SK-N-SH (cell line): ENCODE measurements at regions not wholly inside any gene's neighbourhood (a gene's known extent, or its start where the extent isn't known, plus 50 kb on each side); places are given as distances from the start of the nearest gene placed in this dataset.

ENCODE experiments used
- CTCF ChIA-PET: fragments of 300-600, 350-600 bp; formaldehyde crosslinking; extraction: SDS; loops from one replicate; lab custom pipeline; 2021; lab: Yijun Ruan, JAX
- POLR2A ChIA-PET: fragments of 350-600 bp; sonication (Branson Sonifier 250); formaldehyde crosslinking; extraction: SDS; loops from one replicate; lab custom pipeline; 2020; ENCODE audit warnings: antibody characterized with exemption, inconsistent platforms; lab: Yijun Ruan, JAX
- DNase-seq: peaks from one replicate; pipeline ENCODE4 v3.0.0; 2012
- H2AFZ ChIP-seq: fragments of 200-600 bp; sonication (generic); 2 replicates; pipeline ENCODE4 v1.8.1; 2016; ENCODE audit warnings: antibody characterized with exemption, mild to moderate bottlenecking, low read depth
- H3F3A ChIP-seq: fragments of 200-600 bp; sonication (generic); replicated peaks from 2 replicates; pipeline ENCODE3; 2016; ENCODE audit warnings: antibody characterized with exemption, mild to moderate bottlenecking; ENCODE audit not compliant: insufficient read depth
- H3K27ac ChIP-seq, 2 experiments: fragments of 200-500 bp in 1 of 2; fragments of 200-600 bp in 1 of 2; sonication (Bioruptor generic) in 1 of 2; sonication (generic), shearing (Covaris generic) in 1 of 2; 2 replicates each; pipeline versions ENCODE4 v1.5.1 to v1.6.1; 2014 to 2016; ENCODE audit warnings: low read depth in 2 of 2, inconsistent platforms in 1 of 2, low read length in 1 of 2, mild to moderate bottlenecking in 1 of 2, mixed read lengths in 1 of 2
- H3K27me3 ChIP-seq: fragments of 200-600 bp; sonication (generic), shearing (Covaris generic); 2 replicates; pipeline ENCODE4 v1.6.1; 2016; ENCODE audit warnings: mixed run types; ENCODE audit not compliant: insufficient read depth
- H3K36me3 ChIP-seq, 2 experiments: fragments of 200-500 bp in 1 of 2; fragments of 200-600 bp in 1 of 2; sonication (Bioruptor generic) in 1 of 2; sonication (generic) in 1 of 2; replicated peaks in 1 of 2; 2 replicates each; pipeline versions ENCODE3 to v1.5.1; 2014 to 2016; ENCODE audit warnings: low read length in 1 of 2, mild to moderate bottlenecking in 1 of 2; ENCODE audit not compliant: insufficient read depth in 2 of 2, control insufficient read depth in 1 of 2
- H3K4me1 ChIP-seq, 2 experiments: fragments of 200-500 bp in 1 of 2; fragments of 200-600 bp in 1 of 2; sonication (Bioruptor generic) in 1 of 2; sonication (generic), shearing (Covaris generic) in 1 of 2; 2 replicates each; pipeline versions ENCODE4 v1.5.1 to v1.6.1; 2014 to 2016; ENCODE audit warnings: low read depth in 1 of 2, low read length in 1 of 2, mixed run types in 1 of 2; ENCODE audit not compliant: insufficient read depth in 2 of 2, control insufficient read depth in 1 of 2
- H3K4me2 ChIP-seq: fragments of 200-600 bp; sonication (generic), shearing (Covaris generic); 2 replicates; pipeline ENCODE4 v1.6.1; 2017; ENCODE audit warnings: mixed run types
- H3K4me3 ChIP-seq, 2 experiments: fragments of 200-500 bp in 1 of 2; fragments of 200-600 bp in 1 of 2; sonication (Bioruptor generic) in 1 of 2; sonication (generic), shearing (Covaris generic) in 1 of 2; 2 replicates each; pipeline versions ENCODE4 v1.5.1 to v1.8.1; 2014 to 2016; ENCODE audit warnings: low read depth in 2 of 2, inconsistent platforms in 1 of 2, low read length in 1 of 2, mild to moderate bottlenecking in 1 of 2, mixed read lengths in 1 of 2, moderate library complexity in 1 of 2
- H3K79me2 ChIP-seq: fragments of 200-600 bp; sonication (generic); 2 replicates; pipeline ENCODE4 v1.8.1; 2017; ENCODE audit warnings: mild to moderate bottlenecking; ENCODE audit not compliant: insufficient read depth
- H3K9ac ChIP-seq: fragments of 200-600 bp; sonication (generic); 2 replicates; pipeline ENCODE4 v1.6.1; 2017; ENCODE audit warnings: mixed run types
- H3K9me2 ChIP-seq: fragments of 200-600 bp; sonication (generic); 2 replicates; pipeline ENCODE4 v1.6.1; 2017; ENCODE audit warnings: mixed run types
- H3K9me3 ChIP-seq: fragments of 200-600 bp; sonication (generic); 2 replicates; pipeline ENCODE4 v1.6.1; 2017; ENCODE audit warnings: mixed run types, mild to moderate bottlenecking, moderate library complexity
- H4K20me1 ChIP-seq: fragments of 200-600 bp; sonication (generic); 2 replicates; pipeline ENCODE4 v1.6.1; 2017; ENCODE audit warnings: mild to moderate bottlenecking, mixed run types; ENCODE audit not compliant: insufficient read depth
- ELF1 ChIP-seq: IDR thresholded peaks from 2 replicates; pipeline ENCODE4 v1.4.0; 2012
- EP300 ChIP-seq, 2 experiments: IDR thresholded peaks; 2 replicates each; pipeline versions ENCODE4 v1.4.0 to v1.6.1; 2012; ENCODE audit warnings: borderline replicate concordance in 1 of 2, low read depth in 1 of 2, low read length in 1 of 2
- FOXJ3 ChIP-seq: sonication (generic); formaldehyde crosslinking; IDR thresholded peaks from 2 replicates; pipeline ENCODE4 v1.5.1; 2020; ENCODE audit warnings: mild to moderate bottlenecking, missing genetic modification reagents
- FOXM1 ChIP-seq: IDR thresholded peaks from 2 replicates; pipeline ENCODE4 v1.4.0; 2012; ENCODE audit warnings: low read depth, mild to moderate bottlenecking
- GATA2 ChIP-seq: sonication (generic); formaldehyde crosslinking; IDR thresholded peaks from 2 replicates; pipeline ENCODE4 v1.5.0; 2020; ENCODE audit warnings: mild to moderate bottlenecking, missing genetic modification reagents
- IRF3 ChIP-seq: fragments of 150-350 bp; IDR thresholded peaks from 2 replicates; pipeline ENCODE4 v1.6.1; 2016; ENCODE audit warnings: mild to moderate bottlenecking, low read depth, low read length
- MEF2A ChIP-seq: IDR thresholded peaks from 2 replicates; pipeline ENCODE4 v1.4.0; 2012; ENCODE audit warnings: low read depth, borderline replicate concordance
- NFIC ChIP-seq: IDR thresholded peaks from 2 replicates; pipeline ENCODE4 v1.4.0; 2012; ENCODE audit warnings: borderline replicate concordance
- RXRA ChIP-seq: IDR thresholded peaks from 2 replicates; pipeline ENCODE4 v1.4.0; 2012; ENCODE audit warnings: low read depth, mild to moderate bottlenecking, borderline replicate concordance
- SIN3A ChIP-seq: IDR thresholded peaks from 2 replicates; pipeline ENCODE4 v1.6.1; 2012; ENCODE audit warnings: low read depth, mild to moderate bottlenecking, low read length, moderate library complexity, borderline replicate concordance
- SMC3 ChIP-seq: IDR thresholded peaks from 2 replicates; pipeline ENCODE4 v1.6.1; 2012; ENCODE audit warnings: low read depth, low read length, improper control_type of control experiment
- TAF1 ChIP-seq: IDR thresholded peaks from 2 replicates; pipeline ENCODE4 v1.6.1; 2012; ENCODE audit warnings: low read depth, mild to moderate bottlenecking, low read length, moderate library complexity, borderline replicate concordance
- TCF12 ChIP-seq: IDR thresholded peaks from 2 replicates; pipeline ENCODE4 v1.4.0; 2012
- TEAD4 ChIP-seq: IDR thresholded peaks from 2 replicates; pipeline ENCODE4 v1.4.0; 2012; ENCODE audit warnings: mild to moderate bottlenecking, borderline replicate concordance; ENCODE audit not compliant: insufficient read depth
- USF2 ChIP-seq: fragments of 150-350 bp; IDR thresholded peaks from 2 replicates; pipeline ENCODE4 v1.6.1; 2017; ENCODE audit warnings: antibody characterized with exemption, low read length, low read depth, borderline replicate concordance
- WGBS: methylation state at CpG from one replicate; pipeline ENCODE4 v1.1.6; 2017; ENCODE audit warnings: low lambda C conversion rate; 5-methylcytosine and 5-hydroxymethylcytosine counted together
- TF ChIP-seq, protein P1 (sequence below): IDR thresholded peaks from 2 replicates; pipeline ENCODE4 v1.4.0; 2012; ENCODE audit warnings: low read depth, borderline replicate concordance

DNA sequence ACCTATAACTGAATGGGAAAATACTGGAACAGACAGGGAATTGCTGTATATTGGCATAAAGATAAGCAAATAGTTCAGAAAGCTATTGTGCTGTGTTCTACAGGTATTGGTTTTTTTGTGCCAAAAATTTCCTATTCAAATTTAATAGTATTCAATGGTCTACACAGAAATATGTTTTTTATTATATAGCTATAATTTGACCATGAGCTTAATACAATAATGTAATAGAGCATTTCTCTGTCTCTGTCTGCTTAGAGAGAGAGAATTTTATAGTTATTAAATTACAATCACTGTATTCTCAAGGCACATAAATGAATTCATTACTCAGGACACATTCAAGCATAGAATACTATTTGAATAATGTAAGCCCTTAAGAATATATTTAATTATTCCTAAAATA is 62.3 kb upstream of the FZD8 start:
- CTCF ChIA-PET: no interaction called here
- Histone ChIP-seq H3K27me3 (0 out of 2 replicates have a peak, but pooled peaks cover 2% of the 10 kb centered on the region), H3K36me3 (no peaks in the 10 kb centered on the region)
- TF ChIP-seq MEF2A (no peak), FOXJ3 (CRISPR knock-in tag) (no peak), EP300 (IDR thresholded peaks at IDR 0.05; ENCODE audit: borderline replicate concordance in 1 of 2, low read depth in 1 of 2, low read length in 1 of 2) (no peak), SIN3A (no peak), USF2 (no peak), ELF1 (no peak), RXRA (no peak), NFIC (no peak), IRF3 (no peak)
- TF ChIP-seq, protein P1, sequence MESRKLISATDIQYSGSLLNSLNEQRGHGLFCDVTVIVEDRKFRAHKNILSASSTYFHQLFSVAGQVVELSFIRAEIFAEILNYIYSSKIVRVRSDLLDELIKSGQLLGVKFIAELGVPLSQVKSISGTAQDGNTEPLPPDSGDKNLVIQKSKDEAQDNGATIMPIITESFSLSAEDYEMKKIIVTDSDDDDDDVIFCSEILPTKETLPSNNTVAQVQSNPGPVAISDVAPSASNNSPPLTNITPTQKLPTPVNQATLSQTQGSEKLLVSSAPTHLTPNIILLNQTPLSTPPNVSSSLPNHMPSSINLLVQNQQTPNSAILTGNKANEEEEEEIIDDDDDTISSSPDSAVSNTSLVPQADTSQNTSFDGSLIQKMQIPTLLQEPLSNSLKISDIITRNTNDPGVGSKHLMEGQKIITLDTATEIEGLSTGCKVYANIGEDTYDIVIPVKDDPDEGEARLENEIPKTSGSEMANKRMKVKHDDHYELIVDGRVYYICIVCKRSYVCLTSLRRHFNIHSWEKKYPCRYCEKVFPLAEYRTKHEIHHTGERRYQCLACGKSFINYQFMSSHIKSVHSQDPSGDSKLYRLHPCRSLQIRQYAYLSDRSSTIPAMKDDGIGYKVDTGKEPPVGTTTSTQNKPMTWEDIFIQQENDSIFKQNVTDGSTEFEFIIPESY: no peak
- TF ChIP-seq, all 33 proteins: peak for 0
- H3K4me1 ChIP-seq: no peaks in the 10 kb centered on the region
- no peak for DNase-seq
- no peaks in the 10 kb centered on the region for H3K9me2 ChIP-seq
- H4K20me1 ChIP-seq: no peaks in the 10 kb centered on the region
- no peaks in the 10 kb centered on the region for H3K9me3 ChIP-seq
- no peak overlapping the region for H2AFZ ChIP-seq
- no peaks in the 10 kb centered on the region for H3F3A ChIP-seq
- no peak overlapping the region for H3K27ac ChIP-seq
- no peak overlapping the region for H3K4me2 ChIP-seq
- no peak overlapping the region for H3K4me3 ChIP-seq
- POLR2A ChIA-PET: no interaction called here
- no peaks in the 10 kb centered on the region for H3K79me2 ChIP-seq
- H3K9ac ChIP-seq: no peak overlapping the region

DNA sequence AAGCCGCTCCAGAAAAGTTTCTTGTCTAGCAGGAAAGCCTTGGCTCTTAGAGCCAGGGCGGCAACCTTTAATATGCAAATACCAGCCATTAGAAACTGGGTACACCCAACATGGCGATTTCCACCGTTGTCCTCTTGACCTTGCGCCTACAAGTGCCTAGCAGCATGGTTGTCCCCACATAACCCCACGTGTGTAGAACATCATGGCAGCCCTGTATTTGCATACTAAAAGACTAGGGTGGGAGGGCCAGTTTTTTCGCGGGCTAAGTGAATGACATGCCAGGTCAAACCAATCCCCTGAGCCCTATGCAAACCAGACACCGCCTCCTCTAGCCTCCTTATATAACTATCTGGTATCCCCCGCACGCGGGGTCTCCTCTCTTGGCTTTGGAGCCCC is 58.4 kb upstream of the FZD8 start:
- WGBS: 81% methylated on average over 12 of the region's 12 CpGs
- Histone ChIP-seq H3K9ac (no peak overlapping the region), H3K4me3 (no peak overlapping the region), H3K4me1 (no peaks in the 10 kb centered on the region)
- CTCF ChIA-PET: no interaction called here
- TF ChIP-seq SMC3: no peak
- no peak for TF ChIP-seq TEAD4
- TF ChIP-seq SIN3A: no peak
- no peak for TF ChIP-seq FOXM1
- no peak for TF ChIP-seq FOXJ3 (CRISPR knock-in tag)
- no peak for TF ChIP-seq TAF1
- no peak for TF ChIP-seq TCF12
- no peak for TF ChIP-seq GATA2 (CRISPR knock-in tag)
- TF ChIP-seq, all 33 proteins: peak for 0
- Histone ChIP-seq H3K9me3 (no peaks in the 10 kb centered on the region), H3K79me2 (no peaks in the 10 kb centered on the region), H3K27ac (no peak overlapping the region), H2AFZ (no peak overlapping the region), H3F3A (no peaks in the 10 kb centered on the region), H4K20me1 (no peaks in the 10 kb centered on the region), H3K9me2 (no peaks in the 10 kb centered on the region), H3K36me3 (no peaks in the 10 kb centered on the region), H3K27me3 (peaks cover 9% of the 10 kb centered on the region; the same call in 1 of the 2 replicates), H3K4me2 (no peak overlapping the region)
- POLR2A ChIA-PET: no interaction called here
- DNase-seq: no peak
